ENCODE measurements at regions not wholly inside any gene's neighbourhood (a gene's known extent, or its start where the extent isn't known, plus 50 kb on each side); places are given as distances from the start of the nearest gene placed in this dataset.

- no peak overlapping the region for H3K4me3 ChIP-seq (ENCODE audit: low read length)
- no peak for DNase-seq (ENCODE audit: low read depth, low spot score)
Measured at GRCh38 chr12:127272864-127273263, 994.1 kb upstream of the TMEM132C start.

- H3K4me3 ChIP-seq (ENCODE audit: low read length): no peak overlapping the region
- no peak for DNase-seq (ENCODE audit: low read depth, low spot score)
Measured at GRCh38 chr12:127273626-127274025, 993.3 kb upstream of the TMEM132C start.

GRCh38 chr12:127275416-127275815, 991.6 kb upstream of the TMEM132C start:
- no peak for DNase-seq (ENCODE audit: low read depth, low spot score)
- no peak overlapping the region for H3K4me3 ChIP-seq (ENCODE audit: low read length)

GRCh38 chr12:127277882-127278281, 989.1 kb upstream of the TMEM132C start:
- DNase-seq (ENCODE audit: low read depth, low spot score): no peak
- no peak overlapping the region for H3K4me3 ChIP-seq (ENCODE audit: low read length)

GRCh38 chr12:127278351-127278750, 988.6 kb upstream of the TMEM132C start:
- no peak overlapping the region for H3K4me3 ChIP-seq (ENCODE audit: low read length)
- DNase-seq (ENCODE audit: low read depth, low spot score): no peak

- H3K4me3 ChIP-seq (ENCODE audit: low read length): no peak overlapping the region
- DNase-seq (ENCODE audit: low read depth, low spot score): peak; percentile 37
Measured at GRCh38 chr12:127280393-127281275, 986.3 kb upstream of the TMEM132C start.

GRCh38 chr12:127282786-127283565, 984.0 kb upstream of the TMEM132C start:
- no peak for DNase-seq (ENCODE audit: low read depth, low spot score)
- H3K4me3 ChIP-seq (ENCODE audit: low read length): no peak overlapping the region

GRCh38 chr12:127284021-127284420, 982.9 kb upstream of the TMEM132C start:
- H3K4me3 ChIP-seq (ENCODE audit: low read length): no peak overlapping the region
- DNase-seq (ENCODE audit: low read depth, low spot score): no peak

- DNase-seq (ENCODE audit: low read depth, low spot score): peak; percentile 5
- no peak overlapping the region for H3K4me3 ChIP-seq (ENCODE audit: low read length)
Measured at GRCh38 chr12:127284870-127285431, 982.0 kb upstream of the TMEM132C start.

GRCh38 chr12:127286281-127286680, 980.7 kb upstream of the TMEM132C start:
- no peak for DNase-seq (ENCODE audit: low read depth, low spot score)
- H3K4me3 ChIP-seq (ENCODE audit: low read length): no peak overlapping the region

GRCh38 chr12:127287256-127287655, 979.7 kb upstream of the TMEM132C start:
- H3K4me3 ChIP-seq (ENCODE audit: low read length): no peak overlapping the region
- DNase-seq (ENCODE audit: low read depth, low spot score): no peak

GRCh38 chr12:127290251-127290650, 976.7 kb upstream of the TMEM132C start:
- no peak for DNase-seq (ENCODE audit: low read depth, low spot score)
- H3K4me3 ChIP-seq (ENCODE audit: low read length): no peak overlapping the region

GRCh38 chr12:127292736-127293135, 974.2 kb upstream of the TMEM132C start:
- no peak overlapping the region for H3K4me3 ChIP-seq (ENCODE audit: low read length)
- no peak for DNase-seq (ENCODE audit: low read depth, low spot score)

- no peak overlapping the region for H3K4me3 ChIP-seq (ENCODE audit: low read length)
- DNase-seq (ENCODE audit: low read depth, low spot score): peak; percentile 32
Measured at GRCh38 chr12:127293507-127294310, 973.3 kb upstream of the TMEM132C start.

- no peak overlapping the region for H3K4me3 ChIP-seq (ENCODE audit: low read length)
- no peak for DNase-seq (ENCODE audit: low read depth, low spot score)
Measured at GRCh38 chr12:127294651-127295210, 972.2 kb upstream of the TMEM132C start.

GRCh38 chr12:127295630-127296029, 971.3 kb upstream of the TMEM132C start:
- no peak overlapping the region for H3K4me3 ChIP-seq (ENCODE audit: low read length)
- no peak for DNase-seq (ENCODE audit: low read depth, low spot score)

- DNase-seq (ENCODE audit: low read depth, low spot score): no peak
- no peak overlapping the region for H3K4me3 ChIP-seq (ENCODE audit: low read length)
Measured at GRCh38 chr12:127296591-127296990, 970.4 kb upstream of the TMEM132C start.

GRCh38 chr12:127297327-127297726, 969.6 kb upstream of the TMEM132C start:
- DNase-seq (ENCODE audit: low read depth, low spot score): no peak
- H3K4me3 ChIP-seq (ENCODE audit: low read length): no peak overlapping the region

GRCh38 chr12:127300075-127300474, 966.9 kb upstream of the TMEM132C start:
- no peak for DNase-seq (ENCODE audit: low read depth, low spot score)
- H3K4me3 ChIP-seq (ENCODE audit: low read length): no peak overlapping the region

All from Jurkat, Clone E6-1 (cell line).